Mesodermal cell (in vitro differentiated cells): ENCODE measurements at regions not wholly inside any gene's neighbourhood (a gene's known extent, or its start where the extent isn't known, plus 50 kb on each side); places are given as distances from the start of the nearest gene placed in this dataset.
"Not testable (repeated sequence)": the region's sequence is repeated elsewhere in the genome, so short reads cannot be mapped to it uniquely, and the experiment has no call there.

Source experiments
- H3K27ac ChIP-seq: 2 replicates; pipeline ENCODE4 v1.7.0; 2013; ENCODE audit warnings: mild to moderate bottlenecking, low read depth, low read length, moderate library complexity; ENCODE audit not compliant: severe bottlenecking
- H3K36me3 ChIP-seq: 2 replicates; pipeline ENCODE4 v1.7.1; 2013; ENCODE audit warnings: mild to moderate bottlenecking, low read length, moderate library complexity; ENCODE audit not compliant: control insufficient read depth, insufficient read depth
- H3K4me1 ChIP-seq: one replicate; pipeline ENCODE4 v1.7.1; 2013; ENCODE audit warnings: mild to moderate bottlenecking, low read length; ENCODE audit not compliant: insufficient read depth, control insufficient read depth, poor library complexity, severe bottlenecking
- H3K4me3 ChIP-seq: 2 replicates; pipeline ENCODE4 v1.7.0; 2013; ENCODE audit warnings: low read length, control low read depth, mild to moderate bottlenecking; ENCODE audit not compliant: insufficient read depth, poor library complexity, severe bottlenecking; ENCODE audit errors: extremely low read depth
- H3K9me3 ChIP-seq: 2 replicates; pipeline ENCODE4 v1.7.1; 2013; ENCODE audit warnings: mild to moderate bottlenecking, low read length, moderate library complexity; ENCODE audit not compliant: control insufficient read depth
- WGBS, 2 experiments: methylation state at CpG; one replicate each; pipeline ENCODE4 v1.1.5; 2013; ENCODE audit warnings: missing lambda C conversion rate in 2 of 2; ENCODE audit not compliant: insufficient coverage in 2 of 2; 5-methylcytosine and 5-hydroxymethylcytosine counted together

DNA sequence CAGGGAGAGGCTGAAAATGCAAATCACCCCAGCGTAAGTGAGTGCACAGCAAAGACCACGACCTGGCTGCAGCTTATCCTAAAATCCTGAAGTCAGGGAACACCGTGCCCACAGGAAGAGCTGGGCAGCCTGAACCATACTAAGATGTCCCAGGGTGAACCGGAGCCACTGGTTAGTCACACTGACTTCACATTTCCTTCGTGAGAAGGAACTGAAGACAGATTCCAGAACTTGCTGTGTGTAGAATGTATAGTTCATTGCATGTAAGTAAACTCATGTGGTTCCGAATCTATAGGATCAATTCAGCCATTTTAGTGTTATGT is 84.6 kb upstream of the NDUFV2 start:
- H3K4me1 ChIP-seq: peaks cover 17% of the 10 kb centered on the region
- peaks cover 6% of the 10 kb centered on the region for H3K9me3 ChIP-seq
- 68 to 72% methylated on average over 5 of the region's 6 CpGs for WGBS, 2 experiments
- no peaks in the 10 kb centered on the region for H3K36me3 ChIP-seq
- H3K27ac ChIP-seq: peak overlapping the region; percentile 95
- H3K4me3 ChIP-seq: no peak overlapping the region

DNA sequence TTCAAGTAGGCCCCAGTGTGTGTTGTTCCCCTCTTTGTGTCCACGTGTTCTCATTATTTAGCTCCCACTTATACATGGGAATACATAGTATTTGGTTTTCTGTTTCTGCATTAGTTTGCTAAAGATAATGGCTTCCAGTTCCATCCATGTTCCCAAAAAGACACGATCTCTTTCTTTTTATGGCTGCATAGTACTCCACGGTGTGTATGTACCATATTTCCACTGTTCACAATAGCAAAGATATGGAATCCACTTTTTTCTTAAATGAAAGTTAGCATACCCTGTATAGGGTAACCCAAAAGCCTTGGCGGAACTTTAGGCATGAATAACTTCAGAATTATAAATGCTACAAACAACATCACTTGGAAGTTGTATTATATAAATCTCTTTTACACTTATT is 83.4 kb upstream of the NDUFV2 start:
- 100% methylated on average over 1 to 2 of the region's 4 CpGs for WGBS, 2 experiments
- H3K4me1 ChIP-seq: peaks cover 17% of the 10 kb centered on the region
- H3K27ac ChIP-seq: no peak overlapping the region
- no peaks in the 10 kb centered on the region for H3K36me3 ChIP-seq
- no peak overlapping the region for H3K4me3 ChIP-seq
- H3K9me3 ChIP-seq: peaks cover 6% of the 10 kb centered on the region

GRCh38 chr18:9020221-9020620 is 82.3 kb upstream of the NDUFV2 start:
- Histone ChIP-seq H3K4me3 (no peak overlapping the region), H3K4me1 (peaks cover 17% of the 10 kb centered on the region), H3K9me3 (peaks cover 6% of the 10 kb centered on the region), H3K27ac (no peak overlapping the region), H3K36me3 (no peaks in the 10 kb centered on the region)
- 95 to 100% methylated on average over 3 of the region's 3 CpGs for WGBS, 2 experiments

GRCh38 chr18:9021458-9021857 is 81.0 kb upstream of the NDUFV2 start:
- no peaks in the 10 kb centered on the region for H3K36me3 ChIP-seq
- peaks cover 14% of the 10 kb centered on the region for H3K4me1 ChIP-seq
- no peak overlapping the region for H3K4me3 ChIP-seq
- no CpG with 5 or more reads among the region's 3 CpGs for WGBS, 2 experiments
- peaks cover 6% of the 10 kb centered on the region for H3K9me3 ChIP-seq
- no peak overlapping the region for H3K27ac ChIP-seq

GRCh38 chr18:9022397-9023155 is 79.9 kb upstream of the NDUFV2 start:
- Histone ChIP-seq H3K4me3 (no peak overlapping the region), H3K36me3 (no peaks in the 10 kb centered on the region), H3K27ac (no peak overlapping the region), H3K4me1 (peaks cover 9% of the 10 kb centered on the region), H3K9me3 (peaks cover 6% of the 10 kb centered on the region)
- WGBS, 2 experiments: 77 to 89% methylated on average over 2 to 3 of the region's 8 CpGs

DNA sequence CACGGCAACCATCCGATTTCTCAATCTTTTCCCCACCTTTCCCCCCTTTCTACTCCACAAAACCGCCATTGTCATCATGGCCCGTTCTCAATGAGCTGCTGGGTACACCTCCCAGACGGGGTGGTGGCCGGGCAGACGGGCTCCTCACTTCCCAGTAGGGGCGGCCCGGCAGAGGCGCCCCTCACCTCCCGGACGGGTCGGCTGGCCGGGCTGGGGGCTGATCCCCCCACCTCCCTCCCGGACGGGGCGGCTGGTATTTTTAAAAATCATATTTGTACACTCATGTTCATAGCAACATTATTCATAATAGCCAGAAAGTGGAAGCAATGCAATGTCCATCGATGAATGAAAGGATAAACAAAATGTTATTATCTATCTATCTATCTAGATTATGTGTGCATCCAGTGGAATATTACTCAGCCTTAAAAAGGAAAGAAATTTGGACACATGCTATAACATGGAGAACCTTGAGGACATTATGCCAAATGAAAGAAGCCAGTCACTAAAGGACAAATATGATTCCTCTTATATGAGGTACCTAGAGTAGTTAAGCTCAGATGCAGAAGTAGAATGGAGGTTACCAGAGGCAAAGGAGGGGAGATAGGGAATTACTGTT is 78.4 kb upstream of the NDUFV2 start:
- H3K4me3 ChIP-seq, H3K27ac ChIP-seq, H3K4me1 ChIP-seq, H3K9me3 ChIP-seq, H3K36me3 ChIP-seq: not testable (repeated sequence)
- WGBS, 2 experiments: 99% methylated on average over 10 of the region's 18 CpGs; no CpG with 5 or more reads in 1 of the 2 experiments

GRCh38 chr18:9025091-9025838 is 77.2 kb upstream of the NDUFV2 start:
- Histone ChIP-seq H3K4me3 (no peak overlapping the region), H3K4me1 (no peaks in the 10 kb centered on the region), H3K36me3 (no peaks in the 10 kb centered on the region), H3K27ac (no peak overlapping the region), H3K9me3 (no peaks in the 10 kb centered on the region)
- WGBS, 2 experiments: 50% methylated on average over 2 of the region's 4 CpGs; no CpG with 5 or more reads in 1 of the 2 experiments

DNA sequence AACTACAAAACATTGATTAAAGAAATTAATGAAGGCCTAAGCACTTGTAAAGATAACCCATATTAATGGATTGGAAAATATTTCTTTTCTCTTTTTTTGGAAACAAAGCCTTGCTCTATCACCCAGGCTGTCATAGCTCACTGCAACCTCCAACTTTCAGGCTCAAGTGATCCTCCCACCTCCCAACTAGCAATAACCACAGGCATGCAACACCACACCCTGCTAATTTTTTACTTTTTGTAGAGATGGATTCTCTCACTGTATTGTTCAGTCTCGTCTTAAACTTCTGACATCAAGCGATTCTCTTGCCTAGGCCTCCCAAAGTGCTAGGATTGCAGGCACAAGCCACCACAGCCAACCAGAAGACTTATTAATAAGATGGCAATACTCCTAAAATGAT is 73.4 kb upstream of the NDUFV2 start:
- 96% methylated on average over 2 of the region's 2 CpGs; no CpG with 5 or more reads in 1 of the 2 experiments for WGBS, 2 experiments

GRCh38 chr18:9032519-9032918 is 70.0 kb upstream of the NDUFV2 start:
- 82 to 95% methylated on average over 7 of the region's 7 CpGs for WGBS, 2 experiments
- Histone ChIP-seq H3K27ac (no peak overlapping the region), H3K9me3 (no peaks in the 10 kb centered on the region), H3K36me3 (no peaks in the 10 kb centered on the region), H3K4me1 (no peaks in the 10 kb centered on the region), H3K4me3 (no peak overlapping the region)

More for the DNA sequence above, 73.4 kb upstream of the NDUFV2 start:
- Histone ChIP-seq H3K36me3 (no peaks in the 10 kb centered on the region), H3K27ac (no peak overlapping the region), H3K9me3 (no peaks in the 10 kb centered on the region), H3K4me3 (no peak overlapping the region), H3K4me1 (no peaks in the 10 kb centered on the region)

DNA sequence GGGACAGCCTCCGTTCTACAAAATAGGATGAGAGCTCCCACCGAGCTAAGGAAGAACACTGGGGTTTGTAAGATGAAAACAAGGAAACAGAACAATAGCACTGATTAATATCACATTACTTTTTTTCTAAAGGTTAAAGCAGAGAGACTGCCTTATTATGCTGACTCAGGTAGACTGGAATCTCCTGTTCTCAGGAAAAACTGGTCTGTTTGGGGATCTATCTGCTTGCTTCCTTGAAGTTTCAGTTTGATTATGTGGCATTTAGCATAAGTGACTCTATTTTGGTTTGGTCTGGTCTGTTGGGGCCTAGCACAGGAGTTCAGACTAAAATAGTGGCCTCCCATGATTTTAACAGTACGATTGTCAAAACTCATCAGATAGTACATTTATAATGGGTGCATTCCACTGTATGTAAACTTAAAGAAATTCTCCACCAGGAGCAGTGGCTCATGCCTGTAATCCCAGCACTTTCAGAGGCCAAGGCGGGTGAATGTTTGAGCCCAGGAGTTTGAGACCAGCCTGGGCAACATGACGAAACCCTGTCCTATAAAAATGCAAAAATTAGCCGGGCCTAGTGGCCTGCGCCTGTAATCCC is 64.1 kb upstream of the NDUFV2 start:
- Histone ChIP-seq H3K36me3 (no peaks in the 10 kb centered on the region), H3K4me1 (peaks cover 9% of the 10 kb centered on the region), H3K4me3 (no peak overlapping the region), H3K27ac (peak overlapping the region; percentile 59), H3K9me3 (no peaks in the 10 kb centered on the region)
- 76 to 83% methylated on average over 4 of the region's 7 CpGs for WGBS, 2 experiments
